ENCODE measurements at regions not wholly inside any gene's neighbourhood (a gene's known extent, or its start where the extent isn't known, plus 50 kb on each side); places are given as distances from the start of the nearest gene placed in this dataset.

- intact Hi-C loops (cut with DNase I, micrococcal nuclease): no loop called here
- no peak for ATAC-seq
- no peaks in the 10 kb centered on the region for H3K4me1 ChIP-seq (ENCODE audit: low read depth)
- no peak for DNase-seq
- no peaks in the 10 kb centered on the region for H3K9me3 ChIP-seq
- no peak overlapping the region for H3K4me3 ChIP-seq
- H3K36me3 ChIP-seq (ENCODE audit: low read depth): no peaks in the 10 kb centered on the region
- no peak for TF ChIP-seq CTCF (IDR thresholded peaks at IDR 0.05)
These were observed 67.2 kb upstream of the POT1 start for GRCh38 chr7:124996778-124997177.

DNA sequence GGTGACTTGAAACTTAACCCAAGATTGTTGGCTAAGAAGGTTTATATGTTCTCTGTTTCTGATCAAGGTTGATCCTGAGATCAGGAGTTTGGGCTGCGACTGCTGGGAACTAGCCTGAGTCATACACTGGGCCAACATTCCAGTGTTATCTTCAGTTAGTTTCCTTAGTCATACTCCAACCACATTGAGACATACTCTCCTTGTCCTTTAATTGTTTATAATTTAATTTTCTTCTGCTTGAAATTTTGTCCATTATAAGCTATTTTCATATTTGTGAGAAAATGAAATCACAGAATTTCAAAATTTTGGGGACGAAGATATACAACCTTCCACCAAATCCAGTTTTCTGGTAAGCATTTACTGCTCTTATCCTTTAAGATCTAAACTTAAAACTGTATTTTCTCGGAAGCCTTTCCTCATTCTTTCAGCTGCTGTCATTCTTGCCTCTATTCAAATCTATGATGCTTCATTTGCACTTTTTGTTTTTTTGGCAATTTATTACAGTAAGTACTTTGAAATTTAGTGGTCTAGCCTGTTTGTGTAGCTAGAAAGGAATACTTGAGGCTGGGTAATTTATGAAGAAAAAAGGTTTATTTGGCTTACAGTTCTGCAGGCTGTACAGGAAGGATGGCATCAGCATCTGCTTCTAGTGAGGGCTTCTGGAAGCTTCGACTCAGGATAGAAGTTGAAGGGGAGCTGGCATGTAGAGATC is 63.4 kb upstream of the POT1 start:
- Histone ChIP-seq H3K9me3 (no peaks in the 10 kb centered on the region), H3K4me1 (ENCODE audit: low read depth) (no peaks in the 10 kb centered on the region), H3K4me3 (no peak overlapping the region), H3K36me3 (ENCODE audit: low read depth) (no peaks in the 10 kb centered on the region)
- intact Hi-C loops (cut with DNase I, micrococcal nuclease): no loop called here
- DNase-seq (no peak), ATAC-seq (no peak)
- TF ChIP-seq CTCF (IDR thresholded peaks at IDR 0.05): no peak

- no peaks in the 10 kb centered on the region for H3K9me3 ChIP-seq
- intact Hi-C loops (cut with DNase I, micrococcal nuclease): no loop called here
- DNase-seq (no peak), ATAC-seq (no peak)
- H3K36me3 ChIP-seq (ENCODE audit: low read depth): no peaks in the 10 kb centered on the region
- H3K4me3 ChIP-seq: no peak overlapping the region
- H3K4me1 ChIP-seq (ENCODE audit: low read depth): no peaks in the 10 kb centered on the region
- TF ChIP-seq CTCF (IDR thresholded peaks at IDR 0.05): no peak
These were observed 60.3 kb upstream of the POT1 start for GRCh38 chr7:124989911-124990310.

Data from mucosa of descending colon (tissue), 3 donors.